ENCODE measurements at regions not wholly inside any gene's neighbourhood (a gene's known extent, or its start where the extent isn't known, plus 50 kb on each side); places are given as distances from the start of the nearest gene placed in this dataset.

- no peak for DNase-seq
Observed at GRCh38 chr5:113922343-113922742, 408.8 kb downstream of the YTHDC2 start.

GRCh38 chr5:113935453-113935852, 422.0 kb downstream of the YTHDC2 start:
- DNase-seq: no peak

- DNase-seq: no peak
Observed at GRCh38 chr5:113937301-113937700, 423.8 kb downstream of the YTHDC2 start.

- DNase-seq: no peak
Observed at GRCh38 chr5:113939988-113940387, 421.9 kb upstream of the KCNN2 start.

GRCh38 chr5:113950186-113950585, 411.7 kb upstream of the KCNN2 start:
- DNase-seq: no peak

GRCh38 chr5:113965225-113965624, 396.6 kb upstream of the KCNN2 start:
- no peak for DNase-seq

GRCh38 chr5:113969901-113970300, 392.0 kb upstream of the KCNN2 start:
- DNase-seq: no peak

- DNase-seq: no peak
Observed at GRCh38 chr5:113971454-113971853, 390.4 kb upstream of the KCNN2 start.

- no peak for DNase-seq
Observed at GRCh38 chr5:113974976-113975375, 386.9 kb upstream of the KCNN2 start.

- no peak for DNase-seq
Observed at GRCh38 chr5:113984928-113985327, 376.9 kb upstream of the KCNN2 start.

- no peak for DNase-seq
Observed at GRCh38 chr5:113985505-113985904, 376.4 kb upstream of the KCNN2 start.

- no peak for DNase-seq
Observed at GRCh38 chr5:113989278-113989912, 372.5 kb upstream of the KCNN2 start.

- DNase-seq: no peak
Observed at GRCh38 chr5:113989913-113990305, 372.0 kb upstream of the KCNN2 start.

- DNase-seq: no peak
Observed at GRCh38 chr5:114001076-114001475, 360.8 kb upstream of the KCNN2 start.

- no peak for DNase-seq
Observed at GRCh38 chr5:114006582-114006981, 355.3 kb upstream of the KCNN2 start.

- no peak for DNase-seq
Observed at GRCh38 chr5:114007678-114008077, 354.2 kb upstream of the KCNN2 start.

GRCh38 chr5:114010362-114010761, 351.5 kb upstream of the KCNN2 start:
- no peak for DNase-seq

GRCh38 chr5:114018186-114018585, 343.7 kb upstream of the KCNN2 start:
- DNase-seq: no peak

- no peak for DNase-seq
Observed at GRCh38 chr5:114038756-114039155, 323.1 kb upstream of the KCNN2 start.

- DNase-seq: no peak
Observed at GRCh38 chr5:114050087-114050486, 311.8 kb upstream of the KCNN2 start.

- no peak for DNase-seq
Observed at GRCh38 chr5:114053372-114053771, 308.5 kb upstream of the KCNN2 start.

- DNase-seq: no peak
Observed at GRCh38 chr5:114054594-114054993, 307.3 kb upstream of the KCNN2 start.

- DNase-seq: no peak
Observed at GRCh38 chr5:114055318-114056184, 306.3 kb upstream of the KCNN2 start.

- DNase-seq: no peak
Observed at GRCh38 chr5:114056185-114056538, 305.7 kb upstream of the KCNN2 start.

- no peak for DNase-seq
Observed at GRCh38 chr5:114060866-114061265, 301.0 kb upstream of the KCNN2 start.
